Frontal cortex (tissue), 3 donors: ENCODE measurements at regions not wholly inside any gene's neighbourhood (a gene's known extent, or its start where the extent isn't known, plus 50 kb on each side); places are given as distances from the start of the nearest gene placed in this dataset.

Experiments used
- DNase-seq, 2 donors: peaks; one replicate each; pipeline ENCODE4 v3.0.0; 2012; ENCODE audit warnings: low spot score in 2 of 2
- FAIRE-seq: peaks from 2 replicates; lab custom pipeline; 2012; peaks lifted over from hg19 to GRCh38; lab: Jason Lieb, UNC
- donor health status: control.
- donor health status: control.
- donor health status: control.

GRCh38 chr5:171509467-171509866, 90.0 kb downstream of the FGF18 start:
- FAIRE-seq (no peak), DNase-seq (no peak)

- no peak for FAIRE-seq
- no peak for DNase-seq
These were observed 93.0 kb downstream of the FGF18 start for GRCh38 chr5:171512397-171512796.

- FAIRE-seq (no peak), DNase-seq (no peak)
These were observed 94.1 kb downstream of the FGF18 start for GRCh38 chr5:171513591-171513990.

GRCh38 chr5:171518916-171519315, 99.5 kb downstream of the FGF18 start:
- DNase-seq (no peak), FAIRE-seq (no peak)

- DNase-seq = peak in 1 of 2 donors; percentile 26
- FAIRE-seq = no peak
These were observed 101.1 kb downstream of the FGF18 start for GRCh38 chr5:171520300-171521174.

GRCh38 chr5:171521219-171521633, 101.8 kb downstream of the FGF18 start:
- peak in 1 of 2 donors; percentile 44 for DNase-seq
- FAIRE-seq = no peak

GRCh38 chr5:171521679-171522078, 102.2 kb downstream of the FGF18 start:
- FAIRE-seq = no peak
- no peak for DNase-seq

- DNase-seq = no peak
- FAIRE-seq = no peak
These were observed 104.3 kb downstream of the FGF18 start for GRCh38 chr5:171523781-171524180.

- FAIRE-seq (no peak), DNase-seq (peak in 1 of 2 donors; percentile 34)
These were observed 105.0 kb downstream of the FGF18 start for GRCh38 chr5:171524466-171524865.

GRCh38 chr5:171525085-171525484, 105.6 kb downstream of the FGF18 start:
- DNase-seq = no peak
- no peak for FAIRE-seq

- FAIRE-seq = no peak
These were observed 108.6 kb downstream of the FGF18 start for GRCh38 chr5:171528036-171528435.

GRCh38 chr5:171528865-171529614, 109.6 kb downstream of the FGF18 start:
- DNase-seq = no peak
- no peak for FAIRE-seq

More at GRCh38 chr5:171528036-171528435, 108.6 kb downstream of the FGF18 start:
- DNase-seq = no peak

- no peak for DNase-seq
- no peak for FAIRE-seq
These were observed 112.2 kb downstream of the FGF18 start for GRCh38 chr5:171531638-171532037.

GRCh38 chr5:171533153-171533552, 113.7 kb downstream of the FGF18 start:
- FAIRE-seq (no peak), DNase-seq (no peak)

- DNase-seq = no peak
- FAIRE-seq = no peak
These were observed 114.8 kb downstream of the FGF18 start for GRCh38 chr5:171534043-171534895.

GRCh38 chr5:171535162-171535561, 115.7 kb downstream of the FGF18 start:
- DNase-seq (no peak), FAIRE-seq (no peak)

- DNase-seq (no peak), FAIRE-seq (no peak)
These were observed 117.8 kb downstream of the FGF18 start for GRCh38 chr5:171537070-171537849.

GRCh38 chr5:171537923-171538537, 118.6 kb downstream of the FGF18 start:
- FAIRE-seq (no peak), DNase-seq (no peak)

GRCh38 chr5:171538681-171539080, 119.2 kb downstream of the FGF18 start:
- DNase-seq (no peak), FAIRE-seq (no peak)
